HEK293 (cell line): ENCODE measurements at regions not wholly inside any gene's neighbourhood (a gene's known extent, or its start where the extent isn't known, plus 50 kb on each side); places are given as distances from the start of the nearest gene placed in this dataset.

ENCODE experiments used
- CTCF ChIA-PET: fragments of 350-600 bp; formaldehyde crosslinking; extraction: SDS; loops from one replicate; lab custom pipeline; 2021; ENCODE audit warnings: antibody characterized with exemption; lab: Yijun Ruan, JAX
- POLR2A ChIA-PET: fragments of 300-600 bp; formaldehyde crosslinking; extraction: SDS; loops from one replicate; lab custom pipeline; 2020; ENCODE audit warnings: antibody characterized with exemption, inconsistent platforms; lab: Yijun Ruan, JAX
- H3K27ac ChIP-seq: fragments of 200-500 bp; sonication (Bioruptor generic); 2 replicates; pipeline ENCODE4 v1.5.1; 2014; ENCODE audit warnings: low read depth, low read length, control low read depth, inconsistent platforms; ENCODE audit errors: extremely low read depth
- H3K36me3 ChIP-seq, 2 experiments: fragments of 200-500 bp in 1 of 2; sonication (Bioruptor generic) in 1 of 2; 1 replicate in 1 of 2; 2 replicates in 1 of 2; pipeline ENCODE4 v1.5.1; 2014 to 2017; ENCODE audit warnings: inconsistent platforms in 2 of 2, low read length in 2 of 2; ENCODE audit not compliant: control insufficient read depth in 2 of 2, insufficient read depth in 1 of 2
- H3K4me1 ChIP-seq: fragments of 200-500 bp; sonication (Bioruptor generic); 2 replicates; pipeline ENCODE4 v1.5.1; 2014; ENCODE audit warnings: mild to moderate bottlenecking, low read length, inconsistent platforms; ENCODE audit not compliant: control insufficient read depth, insufficient read depth
- H3K4me3 ChIP-seq: 2 replicates; pipeline ENCODE4 v1.5.1; 2011; ENCODE audit warnings: low read depth, mild to moderate bottlenecking, control low read depth, low read length, moderate library complexity
- H3K9me3 ChIP-seq: fragments of 200-500 bp; sonication (Bioruptor generic); 2 replicates; pipeline ENCODE4 v1.5.1; 2014; ENCODE audit warnings: low read depth, low read length, inconsistent platforms; ENCODE audit not compliant: control insufficient read depth, insufficient read depth
- HOXD13 ChIP-seq: sonication (generic); formaldehyde crosslinking; IDR thresholded peaks from 2 replicates; pipeline ENCODE4 v1.8.0; 2022; ENCODE audit warnings: missing genetic modification reagents, borderline replicate concordance
- SETDB1 ChIP-seq: IDR thresholded peaks from one replicate; pipeline ENCODE4 v1.6.1; 2017; ENCODE audit warnings: mild to moderate bottlenecking, low read length, moderate library complexity, mixed read lengths; ENCODE audit not compliant: insufficient read length
- ZNF10 ChIP-seq: fragments of 450-650 bp; formaldehyde crosslinking; IDR thresholded peaks from 2 replicates; pipeline ENCODE4 v1.5.1; 2017; ENCODE audit warnings: missing biosample characterization, missing genetic modification characterization
- ZNF560 ChIP-seq: fragments of 450-650 bp; formaldehyde crosslinking; IDR thresholded peaks from 2 replicates; pipeline ENCODE4 v1.5.1; 2017; ENCODE audit warnings: missing biosample characterization, missing genetic modification characterization, borderline replicate concordance
- ZNF777 ChIP-seq: fragments of 450-650 bp; formaldehyde crosslinking; IDR thresholded peaks from 2 replicates; pipeline ENCODE4 v1.5.1; 2017; ENCODE audit warnings: missing biosample characterization, missing genetic modification characterization, borderline replicate concordance
- TF ChIP-seq, protein P1 (sequence below): fragments of 450-650 bp; formaldehyde crosslinking; IDR thresholded peaks from 2 replicates; pipeline ENCODE4 v1.5.1; 2016; ENCODE audit warnings: missing biosample characterization, missing genetic modification characterization
- TF ChIP-seq, protein P2 (sequence below): fragments of 450-650 bp; formaldehyde crosslinking; IDR thresholded peaks from 2 replicates; pipeline ENCODE4 v1.5.1; 2016; ENCODE audit warnings: missing biosample characterization, missing genetic modification characterization

DNA sequence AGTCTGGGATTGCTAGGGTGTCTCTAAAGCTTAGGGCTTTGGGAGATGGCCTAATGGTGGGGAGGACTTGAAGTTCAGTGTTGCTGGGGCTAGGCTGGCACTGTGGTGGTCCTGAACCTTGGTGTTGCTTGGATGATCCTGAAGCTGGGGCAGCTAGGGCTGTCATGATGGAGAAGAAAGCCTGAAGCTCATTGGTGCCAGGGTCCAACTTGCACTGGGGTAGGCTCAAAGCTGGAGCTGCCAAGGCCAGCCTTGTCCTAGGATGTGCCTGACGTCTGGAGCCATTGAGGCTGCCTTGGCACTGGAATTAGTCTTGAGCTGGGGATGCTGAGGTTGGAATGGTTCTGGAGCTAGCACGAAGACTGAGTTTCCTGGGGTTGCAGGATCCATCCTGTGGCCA lies 61.0 kb upstream of the NLRP2B start (continued):
- TF ChIP-seq, protein P1, sequence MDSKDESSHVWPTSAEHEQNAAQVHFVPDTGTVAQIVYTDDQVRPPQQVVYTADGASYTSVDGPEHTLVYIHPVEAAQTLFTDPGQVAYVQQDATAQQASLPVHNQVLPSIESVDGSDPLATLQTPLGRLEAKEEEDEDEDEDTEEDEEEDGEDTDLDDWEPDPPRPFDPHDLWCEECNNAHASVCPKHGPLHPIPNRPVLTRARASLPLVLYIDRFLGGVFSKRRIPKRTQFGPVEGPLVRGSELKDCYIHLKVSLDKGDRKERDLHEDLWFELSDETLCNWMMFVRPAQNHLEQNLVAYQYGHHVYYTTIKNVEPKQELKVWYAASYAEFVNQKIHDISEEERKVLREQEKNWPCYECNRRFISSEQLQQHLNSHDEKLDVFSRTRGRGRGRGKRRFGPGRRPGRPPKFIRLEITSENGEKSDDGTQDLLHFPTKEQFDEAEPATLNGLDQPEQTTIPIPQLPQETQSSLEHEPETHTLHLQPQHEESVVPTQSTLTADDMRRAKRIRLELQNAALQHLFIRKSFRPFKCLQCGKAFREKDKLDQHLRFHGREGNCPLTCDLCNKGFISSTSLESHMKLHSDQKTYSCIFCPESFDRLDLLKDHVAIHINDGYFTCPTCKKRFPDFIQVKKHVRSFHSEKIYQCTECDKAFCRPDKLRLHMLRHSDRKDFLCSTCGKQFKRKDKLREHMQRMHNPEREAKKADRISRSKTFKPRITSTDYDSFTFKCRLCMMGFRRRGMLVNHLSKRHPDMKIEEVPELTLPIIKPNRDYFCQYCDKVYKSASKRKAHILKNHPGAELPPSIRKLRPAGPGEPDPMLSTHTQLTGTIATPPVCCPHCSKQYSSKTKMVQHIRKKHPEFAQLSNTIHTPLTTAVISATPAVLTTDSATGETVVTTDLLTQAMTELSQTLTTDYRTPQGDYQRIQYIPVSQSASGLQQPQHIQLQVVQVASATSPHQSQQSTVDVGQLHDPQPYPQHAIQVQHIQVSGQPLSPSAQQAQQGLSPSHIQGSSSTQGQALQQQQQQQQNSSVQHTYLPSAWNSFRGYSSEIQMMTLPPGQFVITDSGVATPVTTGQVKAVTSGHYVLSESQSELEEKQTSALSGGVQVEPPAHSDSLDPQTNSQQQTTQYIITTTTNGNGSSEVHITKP: no peak
- TF ChIP-seq ZNF10 (tag by site-specific recombination) (no peak), HOXD13 (no peak), ZNF777 (tag by site-specific recombination) (no peak)
- TF ChIP-seq, protein P2, sequence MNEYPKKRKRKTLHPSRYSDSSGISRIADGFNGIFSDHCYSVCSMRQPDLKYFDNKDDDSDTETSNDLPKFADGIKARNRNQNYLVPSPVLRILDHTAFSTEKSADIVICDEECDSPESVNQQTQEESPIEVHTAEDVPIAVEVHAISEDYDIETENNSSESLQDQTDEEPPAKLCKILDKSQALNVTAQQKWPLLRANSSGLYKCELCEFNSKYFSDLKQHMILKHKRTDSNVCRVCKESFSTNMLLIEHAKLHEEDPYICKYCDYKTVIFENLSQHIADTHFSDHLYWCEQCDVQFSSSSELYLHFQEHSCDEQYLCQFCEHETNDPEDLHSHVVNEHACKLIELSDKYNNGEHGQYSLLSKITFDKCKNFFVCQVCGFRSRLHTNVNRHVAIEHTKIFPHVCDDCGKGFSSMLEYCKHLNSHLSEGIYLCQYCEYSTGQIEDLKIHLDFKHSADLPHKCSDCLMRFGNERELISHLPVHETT: no peak
- TF ChIP-seq, all 188 proteins: peak for 0

DNA sequence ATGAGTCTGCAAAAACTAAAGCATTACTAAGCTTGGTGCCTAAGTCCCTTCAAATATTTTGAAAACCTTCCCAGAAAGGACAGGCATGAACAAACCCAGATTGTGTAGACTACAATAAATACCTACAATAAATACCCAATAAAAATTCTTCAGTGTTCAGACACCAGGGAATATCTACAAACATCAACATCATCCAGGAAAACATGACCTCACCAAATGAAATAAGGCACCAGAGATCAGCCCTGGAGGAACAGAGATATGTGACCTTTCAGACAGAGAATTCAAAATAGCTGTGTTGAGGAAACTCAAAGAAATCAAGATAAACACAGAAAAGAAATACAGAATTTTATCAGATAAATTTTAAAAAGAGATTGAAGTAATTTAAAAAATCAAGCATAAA lies 57.8 kb upstream of the NLRP2B start:
- Histone ChIP-seq H3K9me3 (no peaks in the 10 kb centered on the region; the same call in 1 of the 2 replicates), H3K27ac (no peak overlapping the region), H3K4me1 (no peaks in the 10 kb centered on the region), H3K36me3 (no peaks in the 10 kb centered on the region)
- ChIA-PET POLR2A (no interaction called here), CTCF (no interaction called here)
- TF ChIP-seq SETDB1: no peak
- TF ChIP-seq ZNF560 (tag by site-specific recombination): no peak
- TF ChIP-seq, all 188 proteins: peak for 0
- H3K4me3 ChIP-seq: no peak overlapping the region
